ENCODE measurements at regions not wholly inside any gene's neighbourhood (a gene's known extent, or its start where the extent isn't known, plus 50 kb on each side); places are given as distances from the start of the nearest gene placed in this dataset.

DNA sequence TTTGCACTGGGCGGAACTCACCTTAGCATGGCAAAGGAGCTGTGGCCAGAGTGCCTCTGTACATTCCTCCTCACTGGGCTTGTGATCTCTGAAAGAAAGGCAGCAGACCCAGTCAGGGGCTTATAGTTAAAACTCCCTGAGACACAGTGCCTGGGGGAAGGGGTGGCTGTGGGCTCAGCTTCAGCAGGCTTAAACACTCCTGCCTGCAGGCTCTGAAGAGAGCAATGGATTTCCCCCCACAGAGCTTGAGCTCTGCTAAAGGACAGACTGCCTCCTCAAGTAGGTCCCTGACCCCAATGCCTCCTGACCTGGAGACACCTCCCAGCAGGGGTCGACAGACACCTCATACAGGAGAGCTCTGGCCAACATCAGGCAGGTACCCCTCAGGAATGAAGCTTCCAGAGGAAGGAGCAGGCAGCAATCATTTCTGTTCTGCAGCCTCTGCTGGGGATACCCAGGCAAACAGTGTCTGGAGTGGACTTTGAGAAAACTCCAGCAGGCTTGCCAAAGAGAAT is 327.5 kb upstream of the SLC16A7 start:
- peak in 2 of 10 donors; percentile 49 to 50 for DNase-seq

GRCh38 chr12:59260202-59260601 is 335.6 kb upstream of the SLC16A7 start:
- no peak for DNase-seq
- intact Hi-C loops (cut with DNase I) = no loop called here

More for the DNA sequence above, 327.5 kb upstream of the SLC16A7 start:
- intact Hi-C loops (cut with DNase I) = no loop called here

GRCh38 chr12:59252731-59253130 is 332.4 kb upstream of the LRIG3 start:
- no peak for DNase-seq
- intact Hi-C loops (cut with DNase I) = no loop called here

DNA sequence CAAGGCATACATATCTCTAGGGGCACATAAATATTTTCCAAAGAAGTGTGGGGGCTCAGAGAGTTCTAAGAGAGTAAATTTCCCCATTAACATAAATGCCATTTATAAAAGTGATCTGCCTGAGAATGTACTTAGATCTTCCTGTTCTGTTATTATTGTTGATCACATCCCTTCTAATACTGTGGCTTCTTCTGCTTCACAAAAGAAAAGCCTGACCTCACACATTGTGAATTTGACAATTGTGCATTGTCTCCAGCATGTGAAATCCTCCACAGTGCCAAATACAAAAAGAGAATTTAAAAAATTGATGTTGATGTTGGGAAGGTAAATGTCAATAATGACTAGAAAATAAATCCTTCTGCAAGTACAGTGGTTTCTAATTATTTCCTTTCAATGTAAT is 330.5 kb upstream of the LRIG3 start:
- intact Hi-C loops (cut with DNase I) = no loop called here
- DNase-seq = no peak

DNA sequence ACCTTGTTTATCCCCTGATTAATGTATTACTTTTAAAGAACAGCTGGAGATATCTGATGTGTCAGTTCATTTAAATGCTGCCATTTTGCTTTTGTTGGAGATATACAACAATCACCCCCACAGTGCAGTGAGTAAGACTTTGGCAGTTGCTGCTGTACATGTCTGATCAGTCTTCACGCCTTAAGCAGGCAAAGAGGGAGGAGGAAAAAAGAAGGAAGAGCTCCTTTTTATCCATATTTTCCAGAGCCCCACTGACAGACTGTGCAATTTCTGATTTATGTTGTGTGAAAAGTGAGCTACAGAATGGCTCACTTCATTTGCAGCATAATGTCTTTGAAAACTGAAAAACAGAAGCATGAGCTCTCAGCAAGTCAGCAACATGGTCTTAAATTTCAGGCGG is 319.7 kb upstream of the LRIG3 start:
- DNase-seq = peak in 1 of 10 donors; percentile 58
- intact Hi-C loops (cut with DNase I) = no loop called here

- intact Hi-C loops (cut with DNase I) = no loop called here
- peak in 4 of 10 donors; percentile 26 to 69 (median 58) for DNase-seq
Observed at GRCh38 chr12:59234391-59234790, 314.1 kb upstream of the LRIG3 start.

GRCh38 chr12:59230334-59230733 is 310.0 kb upstream of the LRIG3 start:
- intact Hi-C loops (cut with DNase I) = no loop called here

GRCh38 chr12:59219148-59219547 is 298.8 kb upstream of the LRIG3 start:
- no peak for DNase-seq
- intact Hi-C loops (cut with DNase I) = no loop called here

More at GRCh38 chr12:59230334-59230733, 310.0 kb upstream of the LRIG3 start:
- no peak for DNase-seq

GRCh38 chr12:59196989-59197388 is 276.7 kb upstream of the LRIG3 start:
- DNase-seq = no peak
- intact Hi-C loops (cut with DNase I) = no loop called here

GRCh38 chr12:59194794-59195193 is 274.5 kb upstream of the LRIG3 start:
- DNase-seq = no peak
- intact Hi-C loops (cut with DNase I) = no loop called here

DNA sequence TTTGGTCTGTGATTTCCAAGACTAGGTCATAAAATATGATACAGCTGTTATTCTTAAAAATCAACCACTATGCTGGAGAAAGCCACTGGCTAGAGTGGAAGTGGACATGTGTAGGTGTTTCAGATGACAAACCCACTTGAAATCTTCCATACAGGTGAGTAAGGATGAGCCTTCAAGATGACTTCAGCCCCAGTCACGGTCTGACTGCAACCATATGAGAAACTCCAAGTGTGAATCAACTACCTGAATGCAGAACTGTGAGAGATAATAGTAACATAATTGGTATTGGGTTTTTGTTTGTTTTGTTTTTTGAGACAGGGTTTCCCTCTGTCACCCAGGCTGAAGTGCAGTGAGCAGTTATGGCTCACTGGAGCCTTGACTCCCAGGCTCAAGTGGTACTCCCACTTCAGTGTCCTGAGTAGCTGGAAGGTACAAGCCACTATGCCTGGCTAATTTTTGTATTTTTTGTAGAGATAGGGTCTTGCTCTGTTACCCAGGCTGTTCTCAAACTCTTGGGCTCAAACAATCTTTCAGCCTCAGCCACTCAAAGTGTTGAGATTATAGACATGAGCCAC is 273.3 kb upstream of the LRIG3 start:
- no peak for DNase-seq
- intact Hi-C loops (cut with DNase I) = no loop called here

DNA sequence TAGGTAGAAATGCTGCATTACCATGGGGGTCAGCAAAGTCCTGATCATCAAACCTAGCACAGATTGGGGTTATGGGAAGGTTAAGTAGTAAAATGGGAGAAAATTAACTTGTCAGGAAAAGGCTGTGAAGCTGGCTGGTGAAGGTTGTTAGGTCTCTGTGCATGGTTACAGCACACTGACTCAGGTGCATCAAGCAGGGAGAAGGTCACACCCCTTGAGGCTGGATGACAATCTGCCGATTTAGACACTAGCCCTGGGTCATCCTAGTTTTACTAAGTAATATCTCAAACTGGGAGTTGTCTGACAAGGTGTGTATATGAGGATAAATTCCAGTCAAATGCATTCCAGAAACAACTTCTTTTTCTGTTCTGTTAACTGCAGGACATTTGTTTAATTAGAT is 271.1 kb upstream of the LRIG3 start:
- intact Hi-C loops (cut with DNase I) = no loop called here

DNA sequence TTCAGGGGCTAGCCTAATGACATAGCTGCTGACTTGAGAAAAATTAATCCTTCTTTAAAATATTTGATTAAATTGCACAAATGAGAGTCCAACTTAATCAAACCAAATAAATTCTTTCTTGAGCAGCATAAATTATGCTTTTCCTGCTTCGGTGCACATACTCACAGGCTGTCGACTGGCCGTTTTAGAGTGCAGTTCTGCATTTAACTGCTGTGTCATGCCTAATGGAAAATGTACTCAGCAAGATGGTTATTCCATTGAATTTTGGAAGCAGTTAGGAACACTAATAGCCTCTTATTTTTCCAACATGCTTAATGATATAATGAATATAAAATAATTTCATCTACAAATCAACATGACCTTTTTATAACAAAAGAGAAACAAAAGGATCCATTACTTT is 266.1 kb upstream of the LRIG3 start:
- intact Hi-C loops (cut with DNase I) = no loop called here
- no peak for DNase-seq

More for the DNA sequence above, 271.1 kb upstream of the LRIG3 start:
- no peak for DNase-seq

DNA sequence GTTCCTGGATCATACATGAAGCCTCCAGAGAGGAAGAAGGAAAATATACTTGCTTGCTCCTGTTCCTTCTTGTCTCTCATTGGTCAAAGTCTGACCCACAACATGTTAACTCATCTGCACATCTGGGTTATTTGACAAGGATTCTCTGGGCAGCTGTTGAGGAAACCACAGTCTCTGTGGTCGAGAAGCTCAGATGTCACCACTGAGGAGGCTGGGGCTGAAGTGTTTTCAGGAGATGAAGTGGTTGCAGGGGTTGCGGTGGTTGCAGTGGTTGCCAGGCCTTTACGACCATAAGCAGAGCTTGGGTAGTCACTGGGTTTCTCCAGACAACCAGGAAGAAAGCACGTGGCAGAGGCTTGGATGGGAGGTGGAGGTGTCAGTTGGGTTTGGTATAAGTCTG is 265.0 kb upstream of the LRIG3 start:
- intact Hi-C loops (cut with DNase I) = no loop called here
- DNase-seq = peak in 1 of 10 donors; percentile 38

- no peak for DNase-seq
- intact Hi-C loops (cut with DNase I) = no loop called here
Observed at GRCh38 chr12:59182658-59183455, 262.6 kb upstream of the LRIG3 start.

- intact Hi-C loops (cut with DNase I) = no loop called here
- no peak for DNase-seq
Observed at GRCh38 chr12:59182191-59182590, 261.9 kb upstream of the LRIG3 start.

GRCh38 chr12:59181196-59181777 is 261.0 kb upstream of the LRIG3 start:
- no peak for DNase-seq
- intact Hi-C loops (cut with DNase I) = no loop called here

DNA sequence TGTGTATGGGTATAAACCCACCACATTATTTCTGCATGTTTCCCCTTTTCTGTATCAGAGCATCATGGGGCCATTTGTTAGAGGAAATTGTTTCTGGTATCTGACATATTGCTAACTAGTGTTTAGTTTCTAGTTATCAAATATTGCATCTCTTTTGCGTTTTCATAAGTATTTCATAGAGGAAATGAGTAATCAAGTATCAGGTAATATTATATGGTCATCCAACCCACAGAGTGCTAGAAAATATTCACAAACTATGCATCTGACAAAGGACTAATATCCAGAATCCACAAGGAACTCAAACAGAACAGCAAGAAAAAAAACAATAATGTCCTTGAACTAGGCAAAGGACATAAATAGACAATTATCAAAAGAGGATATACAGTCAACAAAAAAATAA is 258.9 kb upstream of the LRIG3 start:
- DNase-seq = no peak
- intact Hi-C loops (cut with DNase I) = no loop called here

DNA sequence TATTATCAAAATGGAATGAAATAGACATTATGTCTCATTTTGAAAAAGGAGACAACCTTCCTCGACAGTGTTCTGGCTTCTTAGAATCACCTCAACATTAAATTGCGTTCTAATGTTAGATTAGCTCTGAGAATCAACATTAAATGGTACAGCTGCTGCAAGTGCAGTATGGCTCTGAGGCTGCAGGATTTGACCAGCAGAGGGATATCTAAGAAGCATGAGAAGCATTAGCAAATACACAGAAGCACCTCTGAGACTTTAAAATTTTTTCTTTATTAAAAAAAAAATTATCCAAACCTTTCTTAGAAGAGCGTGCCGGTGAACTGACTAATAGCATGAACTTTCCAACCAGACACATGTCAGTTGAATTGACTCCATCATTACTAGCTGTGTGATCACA is 253.4 kb upstream of the LRIG3 start:
- no peak for DNase-seq
- intact Hi-C loops (cut with DNase I) = no loop called here

- intact Hi-C loops (cut with DNase I) = loop anchor here (10.0 kb wide), 1 partner anchor 824 kb away; no protein-coding TSS in a partner anchor
- no peak for DNase-seq
Observed at GRCh38 chr12:59168647-59169046, 248.3 kb upstream of the LRIG3 start.

DNA sequence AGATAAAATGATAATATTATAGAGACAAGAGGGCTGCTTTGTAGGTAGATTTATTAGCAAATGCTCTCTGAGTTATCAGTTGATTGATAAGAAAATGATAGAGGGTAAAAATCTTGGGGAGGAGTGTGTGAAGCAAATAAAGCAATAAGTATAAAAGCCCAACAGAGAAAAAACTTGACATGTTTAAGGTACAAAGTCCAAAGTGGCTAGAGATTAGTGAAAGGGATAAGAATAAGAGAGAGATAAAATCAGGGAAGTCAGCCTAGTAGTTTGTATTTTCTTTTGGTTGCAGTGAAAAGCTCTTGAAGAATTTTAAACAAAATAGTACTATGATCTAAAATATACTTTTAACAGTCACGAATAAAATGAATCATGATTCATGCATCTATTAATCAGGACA is 246.2 kb upstream of the LRIG3 start:
- intact Hi-C loops (cut with DNase I) = loop anchor here (10.0 kb wide), 1 partner anchor 822 kb away; no protein-coding TSS in a partner anchor
- DNase-seq = no peak
